Left lung (tissue), 4 donors: ENCODE measurements at regions not wholly inside any gene's neighbourhood (a gene's known extent, or its start where the extent isn't known, plus 50 kb on each side); places are given as distances from the start of the nearest gene placed in this dataset.

Source experiments
- ATAC-seq: fragments of 200-7000 bp; cut with Tn5 transposase; one replicate; pipeline ENCODE4 v1.9.1; 2020; ENCODE audit warnings: moderate library complexity
- DNase-seq, 4 donors: peaks; one replicate each; pipeline ENCODE4 v3.0.0-alpha.2; 2013 to 2020
- H3K27ac ChIP-seq, 2 donors: fragments of 200-600 bp; sonication (generic) in 1 of 2; one replicate each; pipeline versions ENCODE4 v1.5.0 to v1.8.0; 2020 to 2021
- H3K27me3 ChIP-seq, 2 donors: fragments of 200-600 bp; sonication (generic) in 1 of 2; one replicate each; pipeline versions ENCODE4 v1.5.0 to v1.8.0; 2020 to 2021
- H3K36me3 ChIP-seq, 2 donors: fragments of 200-600 bp; sonication (generic) in 1 of 2; one replicate each; pipeline versions ENCODE4 v1.5.0 to v1.8.0; 2020 to 2021
- H3K4me1 ChIP-seq, 2 donors: fragments of 200-600 bp; one replicate each; pipeline ENCODE4 v1.8.0; 2021
- H3K4me3 ChIP-seq, 2 donors: fragments of 200-600 bp; sonication (generic) in 1 of 2; one replicate each; pipeline versions ENCODE4 v1.5.0 to v1.8.0; 2020 to 2021; ENCODE audit warnings: mild to moderate bottlenecking in 1 of 2
- H3K9me3 ChIP-seq, 2 donors: fragments of 200-600 bp; sonication (generic) in 1 of 2; one replicate each; pipeline versions ENCODE4 v1.5.0 to v1.8.0; 2020 to 2021
- CTCF ChIP-seq, 2 donors: fragments of 200-600 bp; sonication (generic) in 1 of 2; IDR thresholded peaks; one replicate each; pipeline versions ENCODE4 v1.5.0 to v1.8.0; 2021; ENCODE audit warnings: antibody characterized with exemption in 2 of 2
- intact Hi-C, 2 donors: fragments of 100-400 bp; cut with DNase I; formaldehyde crosslinking; loops; one replicate each; pipeline versions ENCODE4 v1.11.2 to v1.14.2; 2022
- donor health status: DM: no; HTN: yes; CAD: no.
- donor health status: DM: no; HTN: no; CAD: no.

- ATAC-seq = no peak
- H3K4me1 ChIP-seq = peaks cover 0 to 4% of the 10 kb centered on the region in 2 donors
- intact Hi-C loops = loop anchor here in 1 of 2 donors (10.0 kb wide), 1 partner anchor 373 kb away; no protein-coding TSS in a partner anchor
- DNase-seq = no peak
- TF ChIP-seq CTCF (IDR thresholded peaks at IDR 0.05) = no peak
- no peak overlapping the region for H3K4me3 ChIP-seq
- H3K36me3 ChIP-seq = no peaks in the 10 kb centered on the region
- no peaks in the 10 kb centered on the region for H3K9me3 ChIP-seq
- H3K27ac ChIP-seq = no peak overlapping the region
- H3K27me3 ChIP-seq = peaks cover 0 to 11% of the 10 kb centered on the region in 2 donors
Observed at GRCh38 chr6:166771701-166772100, 144.7 kb upstream of the RPS6KA2 start.

- intact Hi-C loops = loop anchor here in 1 of 2 donors (10.0 kb wide), 1 partner anchor 374 kb away; no protein-coding TSS in a partner anchor
- DNase-seq (no peak), ATAC-seq (no peak)
- no peak overlapping the region for H3K4me3 ChIP-seq
- peak overlapping the region in 1 of 2 donors; percentile 16 for H3K27ac ChIP-seq
- H3K9me3 ChIP-seq = no peaks in the 10 kb centered on the region
- H3K36me3 ChIP-seq = no peaks in the 10 kb centered on the region
- TF ChIP-seq CTCF (IDR thresholded peaks at IDR 0.05) = no peak
- H3K4me1 ChIP-seq = no peaks in the 10 kb centered on the region
- H3K27me3 ChIP-seq = peaks cover 0 to 11% of the 10 kb centered on the region in 2 donors
Observed at GRCh38 chr6:166770216-166771116, 143.4 kb upstream of the RPS6KA2 start.

DNA sequence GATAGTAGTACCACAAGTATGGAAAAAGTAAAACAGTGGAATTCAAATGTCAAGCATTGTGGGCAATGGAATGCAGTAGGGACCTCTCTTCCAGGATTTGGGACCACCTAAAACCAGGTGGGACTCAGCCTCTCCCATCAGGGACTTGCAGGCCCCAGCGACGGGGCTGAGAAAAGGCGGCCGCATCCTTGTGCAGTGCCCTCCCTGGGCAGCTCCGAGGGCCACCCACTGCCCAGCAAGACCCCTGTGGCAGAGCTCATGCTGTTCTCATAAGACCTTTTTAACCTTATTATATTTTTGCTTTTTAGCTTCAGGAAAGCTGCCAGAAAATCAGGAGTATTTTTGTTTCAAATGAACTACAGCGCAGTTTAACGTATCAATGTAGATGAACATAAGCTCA is 142.6 kb upstream of the RPS6KA2 start:
- Histone ChIP-seq H3K36me3 (no peaks in the 10 kb centered on the region), H3K27ac (no peak overlapping the region), H3K9me3 (no peaks in the 10 kb centered on the region), H3K4me3 (no peak overlapping the region), H3K4me1 (no peaks in the 10 kb centered on the region), H3K27me3 (peaks cover 0 to 11% of the 10 kb centered on the region in 2 donors)
- intact Hi-C loops = loop anchor here in 1 of 2 donors (10.0 kb wide), 1 partner anchor 375 kb away; no protein-coding TSS in a partner anchor
- no peak for ATAC-seq
- no peak for DNase-seq
- no peak for TF ChIP-seq CTCF (IDR thresholded peaks at IDR 0.05)

DNA sequence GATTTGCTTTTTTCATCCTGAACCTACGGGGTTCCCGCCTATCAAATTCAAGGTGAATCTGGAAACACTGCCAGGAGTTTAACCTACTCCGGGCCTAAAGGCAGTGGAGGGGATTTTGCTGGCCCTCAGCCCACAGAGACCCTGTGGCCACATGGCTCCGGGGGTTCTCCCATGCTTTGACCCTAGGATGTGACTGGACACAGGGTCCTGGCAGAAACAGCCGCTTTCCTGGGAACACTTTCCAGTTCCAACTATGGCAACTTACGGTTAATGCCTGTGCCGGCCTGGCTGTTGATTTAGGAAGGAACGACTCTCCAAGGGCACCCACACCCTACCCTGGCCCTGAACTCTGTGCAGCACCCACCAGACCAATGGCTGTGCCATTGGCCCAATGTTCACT is 141.7 kb upstream of the RPS6KA2 start:
- Histone ChIP-seq H3K9me3 (no peaks in the 10 kb centered on the region), H3K4me3 (no peak overlapping the region), H3K27me3 (peaks cover 0 to 9% of the 10 kb centered on the region in 2 donors), H3K4me1 (no peaks in the 10 kb centered on the region), H3K36me3 (no peaks in the 10 kb centered on the region), H3K27ac (no peak overlapping the region)
- no peak for ATAC-seq
- no peak for TF ChIP-seq CTCF (IDR thresholded peaks at IDR 0.05)
- intact Hi-C loops = no loop called here
- no peak for DNase-seq

- DNase-seq = no peak
- no peak overlapping the region for H3K4me3 ChIP-seq
- TF ChIP-seq CTCF (IDR thresholded peaks at IDR 0.05) = no peak
- no peak overlapping the region for H3K27ac ChIP-seq
- H3K9me3 ChIP-seq = no peaks in the 10 kb centered on the region
- ATAC-seq = no peak
- intact Hi-C loops = no loop called here
- H3K4me1 ChIP-seq = no peaks in the 10 kb centered on the region
- no peaks in the 10 kb centered on the region for H3K36me3 ChIP-seq
- no peaks in the 10 kb centered on the region for H3K27me3 ChIP-seq
Observed at GRCh38 chr6:166767230-166767629, 140.2 kb upstream of the RPS6KA2 start.
